ENCODE measurements at regions not wholly inside any gene's neighbourhood (a gene's known extent, or its start where the extent isn't known, plus 50 kb on each side); places are given as distances from the start of the nearest gene placed in this dataset.
"Not testable (repeated sequence)": the region's sequence is repeated elsewhere in the genome, so short reads cannot be mapped to it uniquely, and the experiment has no call there.

- DNase-seq: no peak
Observed at GRCh38 chr1:209095627-209096595, 487.6 kb upstream of the CAMK1G start.

GRCh38 chr1:209100460-209100859, 483.1 kb upstream of the CAMK1G start:
- DNase-seq: no peak

DNA sequence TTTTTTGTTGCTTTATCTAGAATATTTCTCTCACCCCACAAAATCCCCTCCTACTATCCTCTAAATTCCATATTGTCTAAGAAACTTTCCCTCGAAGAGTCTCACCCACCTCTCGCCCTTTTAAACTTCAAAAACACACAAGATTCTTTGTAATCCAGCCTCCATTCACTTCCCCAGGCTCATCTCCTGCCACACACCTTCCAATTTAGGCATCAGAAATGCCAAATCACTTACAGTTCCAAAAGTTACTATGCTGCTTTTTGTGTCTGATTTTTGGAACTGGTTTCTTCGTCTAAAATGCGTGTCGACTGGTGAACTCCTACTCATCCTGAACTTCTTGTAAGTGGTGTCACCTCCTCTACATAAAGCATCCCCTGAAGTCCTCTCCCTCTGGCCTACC, 482.4 kb upstream of the CAMK1G start:
- no peak for DNase-seq

GRCh38 chr1:209102120-209102519, 481.4 kb upstream of the CAMK1G start:
- DNase-seq: no peak

- DNase-seq: no peak
Observed at GRCh38 chr1:209102531-209102930, 481.0 kb upstream of the CAMK1G start.

DNA sequence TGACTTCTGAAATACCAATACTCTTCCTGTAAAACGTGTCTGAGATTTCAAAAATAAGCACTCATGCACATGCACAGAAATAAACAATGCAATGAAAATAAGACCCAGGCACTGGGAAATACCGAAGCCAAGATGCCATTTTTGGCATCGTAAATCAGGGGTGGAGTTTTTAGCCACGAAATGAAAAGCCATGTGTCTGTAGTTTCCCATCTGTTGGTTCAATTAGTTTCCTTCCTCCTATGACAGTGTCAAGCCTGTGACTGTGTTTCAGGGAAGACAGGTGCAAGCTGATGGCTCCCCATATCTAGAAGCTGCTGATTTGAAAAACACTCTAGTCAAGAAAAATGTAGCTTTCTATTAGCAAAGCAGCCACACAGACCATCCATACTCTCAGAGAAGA, 480.4 kb upstream of the CAMK1G start:
- DNase-seq: no peak

DNA sequence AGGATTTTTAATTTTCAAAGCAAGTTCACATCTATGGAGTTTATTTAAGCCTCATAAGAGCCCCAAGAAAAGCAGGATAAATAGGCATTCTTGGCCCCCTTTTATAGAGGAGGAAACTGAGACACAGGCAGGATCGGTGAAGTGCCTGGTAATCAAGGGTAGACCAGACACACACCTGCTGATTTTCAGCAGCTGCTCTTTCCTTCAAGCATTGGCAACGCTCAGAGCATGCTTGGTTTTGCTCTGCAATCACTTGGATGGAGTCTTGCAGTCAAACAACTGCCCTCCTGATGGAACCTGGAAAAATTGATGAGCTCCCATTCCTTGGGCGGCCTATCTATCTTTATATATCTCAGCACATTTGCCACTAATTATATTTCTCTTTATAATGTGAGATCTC, 478.9 kb upstream of the CAMK1G start:
- no peak for DNase-seq

DNA sequence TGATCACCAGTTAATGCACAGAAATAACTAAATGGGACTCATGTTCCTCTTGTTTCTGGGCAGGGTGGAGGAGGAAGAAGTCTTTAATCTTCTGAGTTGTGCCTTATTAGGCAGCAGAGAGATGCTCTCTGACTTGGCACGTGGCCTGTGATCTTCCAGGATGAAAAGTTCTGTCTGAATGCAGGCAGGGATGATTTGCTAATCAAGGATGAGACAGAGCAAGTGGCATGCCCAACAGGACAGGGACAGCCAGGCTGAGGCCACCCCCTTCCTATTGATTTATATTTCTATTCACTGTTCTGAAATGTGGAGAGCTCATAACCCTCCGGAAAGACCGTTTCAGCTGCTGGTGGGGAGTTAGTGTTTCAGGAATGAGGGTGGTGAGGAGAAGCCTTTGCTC, 477.8 kb upstream of the CAMK1G start:
- no peak for DNase-seq

DNA sequence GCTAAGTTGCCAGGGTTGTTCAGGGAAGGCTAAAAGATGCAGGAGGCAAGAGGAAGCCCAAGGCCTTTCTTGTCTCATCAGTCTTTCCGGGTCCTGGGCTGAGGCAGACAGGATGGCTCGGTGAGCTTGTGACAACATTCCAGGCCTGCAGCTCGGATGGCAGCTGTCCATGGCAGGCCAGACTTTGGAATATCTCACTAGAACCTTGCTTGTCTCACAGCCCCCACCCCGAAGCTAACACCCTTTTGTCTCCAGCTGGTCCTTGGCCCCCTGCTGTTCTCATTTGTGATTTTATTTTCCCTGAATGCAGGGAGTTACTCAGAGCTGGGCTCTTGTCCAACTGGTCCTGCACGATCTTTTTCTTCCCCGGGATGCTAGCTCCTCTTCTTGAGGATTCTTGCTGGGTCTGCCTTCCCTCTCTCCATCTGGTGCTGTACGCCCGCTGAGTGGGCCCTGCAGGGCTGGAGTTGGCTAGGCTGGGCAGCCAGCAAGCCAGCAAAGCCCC, 477.2 kb upstream of the CAMK1G start:
- no peak for DNase-seq

GRCh38 chr1:209106861-209107260, 476.7 kb upstream of the CAMK1G start:
- DNase-seq: no peak

DNA sequence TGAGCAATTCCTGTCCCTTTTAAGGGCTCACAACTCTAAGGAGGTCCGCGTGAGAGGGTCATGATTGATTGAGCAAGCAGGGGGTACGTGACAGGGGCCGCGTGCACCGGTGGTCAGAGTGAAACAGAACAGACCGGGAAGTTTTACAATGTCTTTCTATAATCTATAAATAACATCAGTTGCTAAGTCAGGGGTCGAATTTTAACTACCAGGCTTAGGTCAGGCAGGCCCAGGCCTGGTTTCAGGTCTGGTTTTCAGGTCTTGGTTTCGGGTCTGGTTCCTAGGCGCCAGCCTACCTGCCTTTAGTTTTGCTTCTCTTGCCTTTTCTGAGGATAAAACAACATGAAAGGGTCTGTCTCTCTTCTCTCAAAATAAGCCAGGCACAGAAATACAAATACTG, 476.0 kb upstream of the CAMK1G start:
- no peak for DNase-seq

- no peak for DNase-seq
Observed at GRCh38 chr1:209109001-209109785, 474.3 kb upstream of the CAMK1G start.

DNA sequence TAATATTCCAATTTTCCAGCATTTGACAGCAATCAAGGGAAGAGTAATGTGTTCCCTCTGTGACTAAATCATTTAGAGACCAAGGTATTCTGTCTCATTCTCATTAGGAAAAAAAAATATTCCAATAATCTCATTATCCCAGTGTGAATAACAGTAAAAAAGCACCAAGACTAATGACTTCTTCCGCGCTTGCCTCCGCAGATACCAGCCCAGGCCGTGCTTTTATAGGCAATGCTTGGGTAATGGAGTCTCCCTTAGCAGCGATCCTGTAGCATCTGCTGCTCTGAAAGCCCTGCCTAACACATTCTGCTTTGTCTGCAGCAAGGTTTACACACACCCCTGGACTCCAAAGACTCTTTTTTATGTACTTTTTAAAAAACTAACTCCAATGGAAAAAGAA, 470.0 kb upstream of the CAMK1G start:
- DNase-seq: no peak

- DNase-seq: no peak
Observed at GRCh38 chr1:209116705-209117104, 466.8 kb upstream of the CAMK1G start.

DNA sequence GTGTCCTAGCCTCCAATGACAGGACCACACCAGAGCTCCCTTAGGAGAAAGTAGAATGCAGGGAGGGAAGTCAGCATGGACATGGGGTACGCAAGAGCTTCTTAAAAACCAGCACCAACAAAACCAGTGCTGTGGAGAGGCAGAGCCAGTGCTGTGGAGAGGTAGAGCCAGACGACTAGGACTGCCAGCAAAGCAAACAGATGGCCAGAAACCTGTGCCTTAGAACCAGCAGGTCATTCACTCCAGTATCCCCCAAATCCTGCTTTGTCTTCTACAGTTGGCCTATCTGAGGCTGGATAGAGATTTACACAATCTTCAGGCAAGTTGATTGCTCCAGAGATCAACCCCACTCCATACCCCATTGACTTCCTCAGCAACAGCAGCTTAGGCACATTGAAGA, 459.9 kb upstream of the CAMK1G start:
- no peak for DNase-seq

DNA sequence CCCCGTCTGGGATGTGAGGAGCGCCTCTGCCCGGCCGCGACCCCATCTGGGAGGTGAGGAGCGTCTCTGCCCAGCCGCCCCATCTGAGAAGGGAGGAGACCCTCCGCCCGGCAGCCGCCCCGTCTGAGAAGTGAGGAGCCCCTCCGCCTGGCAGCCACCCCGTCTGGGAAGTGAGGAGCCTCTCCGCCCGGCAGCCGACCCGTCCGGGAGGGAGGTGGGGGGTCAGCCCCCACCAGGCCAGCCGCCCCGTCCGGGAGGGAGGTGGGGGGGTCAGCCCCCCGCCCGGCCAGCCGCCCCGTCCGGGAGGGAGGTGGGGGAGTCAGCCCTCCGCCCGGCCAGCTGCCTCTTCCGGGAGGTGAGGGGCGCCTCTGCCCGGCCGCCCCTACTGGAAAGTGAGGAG, 454.4 kb upstream of the CAMK1G start:
- DNase-seq: not testable (repeated sequence)

DNA sequence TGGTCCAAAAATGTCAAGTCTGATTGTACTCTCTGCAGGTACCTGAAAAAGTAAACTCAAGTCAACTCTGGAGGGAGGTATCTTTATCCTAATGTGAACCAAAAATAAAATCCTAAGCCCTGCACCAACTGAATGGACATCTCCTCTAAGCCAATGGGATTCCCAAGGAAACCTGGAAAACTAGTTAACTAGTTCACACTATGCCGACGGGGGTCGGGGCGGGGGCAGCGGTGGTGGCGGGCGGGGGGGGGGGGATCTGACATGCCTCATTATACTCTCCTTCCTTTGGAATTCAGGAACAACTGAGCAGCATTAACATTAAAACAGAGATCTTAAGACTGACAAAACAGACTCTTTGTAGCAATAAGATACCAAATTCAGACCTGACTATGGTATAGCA, 452.6 kb upstream of the CAMK1G start:
- no peak for DNase-seq

DNA sequence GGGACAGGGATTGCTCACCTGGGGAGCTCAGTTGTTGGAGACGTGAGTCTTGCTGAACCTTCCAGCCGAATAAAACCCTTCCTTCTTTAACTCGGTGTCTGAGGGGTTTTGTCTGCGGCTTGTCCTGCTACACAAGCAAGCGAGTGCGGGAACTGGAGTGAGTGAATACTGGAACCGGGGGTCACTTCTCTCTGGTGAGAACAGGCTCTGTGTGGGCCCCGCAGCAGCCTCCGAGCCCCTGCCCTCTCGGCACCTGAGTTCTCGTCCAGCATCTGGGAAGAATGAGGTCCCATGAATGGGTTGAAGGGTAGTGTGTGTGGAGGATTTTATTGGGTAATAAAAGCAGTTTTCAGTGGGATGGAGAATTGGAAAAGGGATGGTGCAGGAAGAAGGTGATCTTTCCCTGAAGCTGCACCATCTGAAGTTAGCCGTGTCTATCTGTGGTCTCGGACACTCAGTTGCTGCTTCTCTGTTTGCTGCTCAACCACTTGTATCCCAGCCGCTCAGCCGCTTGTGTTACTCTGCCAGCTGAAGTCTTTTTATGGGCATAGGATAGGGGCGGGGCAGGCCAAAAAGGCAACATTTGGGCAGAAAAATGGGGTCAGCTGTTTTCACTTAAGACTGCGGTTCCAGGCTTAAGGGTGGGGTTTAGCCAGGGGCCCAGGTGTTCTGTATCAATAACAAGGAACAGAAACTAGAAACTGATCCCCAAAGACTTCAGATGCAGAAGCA, 450.6 kb upstream of the CAMK1G start:
- DNase-seq: no peak

DNA sequence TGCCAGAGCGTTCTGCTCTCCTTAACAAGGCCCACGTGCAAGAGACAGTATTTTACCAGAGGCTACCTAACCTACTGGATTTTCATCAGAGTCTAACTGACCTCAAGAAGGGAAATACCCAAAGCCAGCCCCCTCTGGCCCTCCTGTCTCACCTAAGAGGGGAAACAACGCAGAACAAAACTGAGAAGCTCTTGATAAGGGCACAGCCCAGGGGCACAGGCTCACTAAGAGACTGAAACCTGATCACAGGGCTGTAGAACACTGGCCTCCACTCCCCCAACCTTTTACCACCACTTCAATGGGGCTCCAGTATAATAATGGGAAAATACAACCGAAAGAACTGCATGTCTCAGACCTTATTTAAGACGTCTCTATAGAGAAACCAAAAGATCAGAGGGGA, 449.5 kb upstream of the CAMK1G start:
- no peak for DNase-seq

DNA sequence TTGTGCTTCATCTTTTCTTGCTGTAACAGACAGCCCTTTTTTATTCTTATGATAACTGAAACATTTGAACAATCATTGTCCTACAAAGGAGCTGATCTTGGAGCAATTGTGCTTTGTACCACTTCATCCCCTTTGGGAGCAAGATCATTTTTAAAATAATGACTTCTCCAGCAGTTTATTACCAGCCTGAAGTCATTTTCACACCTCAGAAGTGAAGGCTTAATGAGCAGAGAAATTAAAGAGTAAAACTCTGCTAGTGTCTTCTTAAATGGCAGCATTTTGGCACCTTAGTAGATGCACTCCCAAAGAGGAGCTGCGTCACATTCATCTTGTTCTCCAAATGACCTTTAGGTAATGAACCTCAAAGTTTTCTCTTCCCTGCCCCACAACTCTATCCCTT, 439.6 kb upstream of the CAMK1G start:
- DNase-seq: no peak

GRCh38 chr1:209150114-209150513, 433.4 kb upstream of the CAMK1G start:
- DNase-seq: no peak

DNA sequence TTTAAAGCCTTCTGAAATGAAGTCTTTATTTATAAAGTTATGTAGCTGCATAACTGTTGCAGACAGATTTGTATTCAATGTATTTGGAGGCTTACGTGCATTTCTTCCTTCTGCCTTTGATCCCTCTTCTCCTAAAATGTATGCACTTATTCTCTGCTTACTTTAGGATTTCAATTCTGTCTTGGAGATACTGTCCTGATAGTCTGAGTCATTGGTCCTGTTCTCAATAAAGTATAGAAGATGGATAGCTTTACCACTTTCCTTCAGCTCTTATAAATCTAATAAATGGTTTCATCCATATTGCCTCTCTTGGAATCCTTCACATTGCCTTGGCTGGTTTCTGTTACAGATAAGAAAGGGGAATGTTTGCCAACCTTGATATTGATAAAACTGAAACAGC, 430.1 kb upstream of the CAMK1G start:
- no peak for DNase-seq

- no peak for DNase-seq
Observed at GRCh38 chr1:209154912-209155311, 428.6 kb upstream of the CAMK1G start.

Measured in activated gamma-delta T cell treated with Interleukin-2 at 50 U/mL for 16 hours (primary cell).